ENCODE measurements at regions not wholly inside any gene's neighbourhood (a gene's known extent, or its start where the extent isn't known, plus 50 kb on each side); places are given as distances from the start of the nearest gene placed in this dataset.

DNA sequence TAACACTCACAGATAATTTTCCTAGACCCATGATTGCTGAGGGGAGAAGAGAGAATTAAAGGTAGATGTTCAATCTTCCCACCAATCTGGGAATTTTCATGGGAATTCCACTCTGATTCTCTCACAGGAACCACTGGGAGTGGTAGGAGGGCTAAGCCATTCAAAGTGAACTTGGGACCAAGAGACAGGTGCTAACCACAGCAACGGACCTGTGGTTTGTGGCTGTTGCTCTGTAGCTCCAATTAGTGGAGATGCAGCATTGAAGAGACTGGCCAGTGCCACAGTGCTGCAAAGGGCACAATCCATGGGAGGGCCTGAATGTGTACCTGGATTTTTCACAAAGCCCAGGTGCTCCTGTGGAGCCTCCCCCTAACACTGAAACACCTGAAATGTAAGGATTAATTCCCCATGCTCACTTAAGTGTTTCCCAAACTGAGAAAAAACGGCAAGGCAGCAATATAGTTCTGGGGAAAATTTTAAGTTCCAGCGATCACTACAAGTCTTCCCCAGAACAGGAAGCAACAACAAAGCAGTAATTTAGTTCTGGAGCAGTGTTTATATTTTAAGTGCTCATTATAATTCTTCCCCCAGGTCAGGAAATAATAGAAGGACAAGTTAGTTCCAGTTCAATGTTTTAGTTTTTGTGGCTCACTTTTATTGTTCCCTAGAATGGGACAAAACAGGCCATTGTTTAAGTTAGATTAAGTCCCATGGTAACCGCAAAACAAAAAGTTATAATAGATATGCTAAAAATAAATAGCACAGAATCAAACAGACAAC, 1045.8 kb downstream of the CNTNAP5 start:
- Histone ChIP-seq H3K27ac (ENCODE audit: low read depth in 2 of 2, low read length in 2 of 2) (no peak overlapping the region), H3K9ac (ENCODE audit: low read length in 3 of 3) (no peak overlapping the region), H3K27me3 (ENCODE audit: control insufficient read depth, insufficient read depth, low read length) (no peaks in the 10 kb centered on the region), H3K4me1 (ENCODE audit: control insufficient read depth in 2 of 3, insufficient read depth in 2 of 3, low read depth in 1 of 3, low read length in 3 of 3) (no peaks in the 10 kb centered on the region), H3K9me3 (ENCODE audit: control insufficient read depth in 2 of 3, insufficient read depth in 1 of 3, low read length in 3 of 3) (no peaks in the 10 kb centered on the region), H3K36me3 (ENCODE audit: control insufficient read depth in 2 of 3, insufficient read depth in 3 of 3, low read length in 3 of 3) (no peaks in the 10 kb centered on the region), H3K4me3 (ENCODE audit: low read length in 3 of 3) (no peak overlapping the region)
- no peak for FAIRE-seq
- DNase-seq, result peak in 2 of 5 donors; percentile 5 to 17
- TF ChIP-seq, protein P1, sequence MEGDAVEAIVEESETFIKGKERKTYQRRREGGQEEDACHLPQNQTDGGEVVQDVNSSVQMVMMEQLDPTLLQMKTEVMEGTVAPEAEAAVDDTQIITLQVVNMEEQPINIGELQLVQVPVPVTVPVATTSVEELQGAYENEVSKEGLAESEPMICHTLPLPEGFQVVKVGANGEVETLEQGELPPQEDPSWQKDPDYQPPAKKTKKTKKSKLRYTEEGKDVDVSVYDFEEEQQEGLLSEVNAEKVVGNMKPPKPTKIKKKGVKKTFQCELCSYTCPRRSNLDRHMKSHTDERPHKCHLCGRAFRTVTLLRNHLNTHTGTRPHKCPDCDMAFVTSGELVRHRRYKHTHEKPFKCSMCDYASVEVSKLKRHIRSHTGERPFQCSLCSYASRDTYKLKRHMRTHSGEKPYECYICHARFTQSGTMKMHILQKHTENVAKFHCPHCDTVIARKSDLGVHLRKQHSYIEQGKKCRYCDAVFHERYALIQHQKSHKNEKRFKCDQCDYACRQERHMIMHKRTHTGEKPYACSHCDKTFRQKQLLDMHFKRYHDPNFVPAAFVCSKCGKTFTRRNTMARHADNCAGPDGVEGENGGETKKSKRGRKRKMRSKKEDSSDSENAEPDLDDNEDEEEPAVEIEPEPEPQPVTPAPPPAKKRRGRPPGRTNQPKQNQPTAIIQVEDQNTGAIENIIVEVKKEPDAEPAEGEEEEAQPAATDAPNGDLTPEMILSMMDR (IDR thresholded peaks at IDR 0.05; ENCODE audit: borderline replicate concordance, extremely low read depth, insufficient read depth), result no peak
- intact Hi-C loops (cut with DNase I), result no loop called here

DNA sequence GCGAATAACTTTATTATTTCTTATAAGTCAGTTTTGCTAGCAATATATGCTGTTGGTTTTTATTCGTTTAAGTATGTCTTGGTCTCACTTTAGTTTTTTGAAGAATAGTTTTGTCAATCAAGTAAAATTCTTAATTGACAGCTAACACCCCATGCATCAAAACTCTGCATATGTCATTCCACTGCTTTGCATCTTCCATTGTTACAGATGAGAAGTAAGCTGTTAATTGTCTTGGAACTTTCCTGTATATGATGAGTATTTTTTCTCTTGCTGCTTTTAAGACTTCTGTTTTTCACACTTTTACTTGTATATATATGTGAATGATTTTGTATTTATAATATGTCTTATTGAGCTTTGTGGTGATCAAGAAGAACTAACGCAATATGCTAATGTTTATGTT, 1048.4 kb downstream of the CNTNAP5 start:
- H3K36me3 ChIP-seq (ENCODE audit: control insufficient read depth in 2 of 3, insufficient read depth in 3 of 3, low read length in 3 of 3), result no peaks in the 10 kb centered on the region
- no peak overlapping the region for H3K27ac ChIP-seq (ENCODE audit: low read depth in 2 of 2, low read length in 2 of 2)
- no peak overlapping the region for H3K9ac ChIP-seq (ENCODE audit: low read length in 3 of 3)
- DNase-seq (no peak), FAIRE-seq (no peak)
- TF ChIP-seq, protein P1 (IDR thresholded peaks at IDR 0.05; ENCODE audit: borderline replicate concordance, extremely low read depth, insufficient read depth), result no peak
- H3K4me1 ChIP-seq (ENCODE audit: control insufficient read depth in 2 of 3, insufficient read depth in 2 of 3, low read depth in 1 of 3, low read length in 3 of 3), result no peaks in the 10 kb centered on the region
- H3K9me3 ChIP-seq (ENCODE audit: control insufficient read depth in 2 of 3, insufficient read depth in 1 of 3, low read length in 3 of 3), result no peaks in the 10 kb centered on the region
- H3K4me3 ChIP-seq (ENCODE audit: low read length in 3 of 3), result no peak overlapping the region
- intact Hi-C loops (cut with DNase I), result no loop called here
- no peaks in the 10 kb centered on the region for H3K27me3 ChIP-seq (ENCODE audit: control insufficient read depth, insufficient read depth, low read length)

DNA sequence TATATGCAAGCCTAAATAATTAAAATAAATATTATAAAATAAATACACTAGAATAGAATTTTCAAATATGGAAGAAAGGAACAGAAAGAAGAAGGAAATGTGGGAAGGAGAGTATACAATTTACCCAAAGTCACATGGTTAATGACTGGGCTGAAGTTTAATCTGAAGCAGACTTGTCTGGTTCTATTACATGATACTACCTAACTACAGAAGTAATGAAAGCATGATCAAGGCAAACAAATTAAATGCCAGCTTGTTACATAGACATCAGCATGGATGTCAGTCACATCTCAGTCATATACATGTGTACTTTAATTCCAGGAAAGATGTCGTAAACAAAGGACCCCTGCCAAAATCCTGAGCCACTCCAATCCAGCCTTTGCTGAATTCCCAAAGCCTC, 1060.8 kb downstream of the CNTNAP5 start:
- Histone ChIP-seq H3K4me3 (ENCODE audit: low read length in 3 of 3) (no peak overlapping the region), H3K9me3 (ENCODE audit: control insufficient read depth in 2 of 3, insufficient read depth in 1 of 3, low read length in 3 of 3) (no peaks in the 10 kb centered on the region), H3K4me1 (ENCODE audit: control insufficient read depth in 2 of 3, insufficient read depth in 2 of 3, low read depth in 1 of 3, low read length in 3 of 3) (no peaks in the 10 kb centered on the region), H3K36me3 (ENCODE audit: control insufficient read depth in 2 of 3, insufficient read depth in 3 of 3, low read length in 3 of 3) (no peaks in the 10 kb centered on the region), H3K27ac (ENCODE audit: low read depth in 2 of 2, low read length in 2 of 2) (no peak overlapping the region), H3K9ac (ENCODE audit: low read length in 3 of 3) (no peak overlapping the region), H3K27me3 (ENCODE audit: control insufficient read depth, insufficient read depth, low read length) (no peaks in the 10 kb centered on the region)
- TF ChIP-seq, protein P1 (IDR thresholded peaks at IDR 0.05; ENCODE audit: borderline replicate concordance, extremely low read depth, insufficient read depth), result no peak
- FAIRE-seq (no peak), DNase-seq (no peak)
- intact Hi-C loops (cut with DNase I), result no loop called here
